ENCODE measurements at regions not wholly inside any gene's neighbourhood (a gene's known extent, or its start where the extent isn't known, plus 50 kb on each side); places are given as distances from the start of the nearest gene placed in this dataset.

DNA sequence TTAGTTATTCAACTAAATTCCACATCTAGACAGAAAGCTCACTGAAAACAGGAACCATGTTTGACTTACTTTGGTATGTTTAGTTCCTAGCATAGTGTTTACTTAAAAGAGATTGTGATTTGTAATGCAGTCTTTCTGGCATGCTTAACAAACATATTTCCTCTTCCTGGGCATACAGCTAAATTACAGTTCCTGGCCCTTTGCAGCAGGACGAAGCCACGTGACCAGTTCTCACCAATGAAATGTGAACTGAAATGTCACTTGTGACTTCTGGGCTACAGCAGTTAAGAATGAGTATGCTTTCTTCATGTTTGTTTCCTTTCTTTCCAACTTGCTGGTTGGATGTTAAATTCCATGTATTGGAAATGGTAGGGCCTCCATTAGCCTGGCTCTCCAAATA is 330.5 kb downstream of the FIGN start:
- Histone ChIP-seq H3K9me3 (replicated peaks; ENCODE audit: control insufficient read depth, insufficient read depth, low read depth, low read length) (no peaks in the 10 kb centered on the region), H3K36me3 (ENCODE audit: control insufficient read depth, insufficient read depth, low read length) (no peaks in the 10 kb centered on the region), H3K27ac (ENCODE audit: extremely low read depth, low read depth, low read length) (no peak overlapping the region), H3K4me1 (replicated peaks in 1 of 2; ENCODE audit: control insufficient read depth in 2 of 2, insufficient read depth in 2 of 2, low read length in 2 of 2) (no peaks in the 10 kb centered on the region), H3K9ac (ENCODE audit: insufficient read depth in 1 of 2, low read depth in 2 of 2, low read length in 2 of 2) (no peak overlapping the region), H3K4me3 (no peak overlapping the region), H3K27me3 (ENCODE audit: control insufficient read depth in 2 of 2, insufficient read depth in 2 of 2, low read length in 2 of 2) (no peaks in the 10 kb centered on the region), H2AFZ (ENCODE audit: low read depth, low read length) (no peak overlapping the region), H3K4me2 (ENCODE audit: insufficient read depth, low read length) (no peak overlapping the region), H3K79me2 (ENCODE audit: control insufficient read depth, insufficient read depth, low read length) (no peaks in the 10 kb centered on the region), H4K20me1 (replicated peaks; ENCODE audit: control insufficient read depth, insufficient read depth, low read length) (no peaks in the 10 kb centered on the region), H3K9me1 (ENCODE audit: control insufficient read depth, insufficient read depth, low read length) (no peaks in the 10 kb centered on the region)
- in situ Hi-C loops (cut with MboI): no loop called here
- DNase-seq (ENCODE audit: extremely low read depth in 1 of 4, low spot score in 3 of 4): no peak
- FAIRE-seq: no peak
- TF ChIP-seq, protein P1, sequence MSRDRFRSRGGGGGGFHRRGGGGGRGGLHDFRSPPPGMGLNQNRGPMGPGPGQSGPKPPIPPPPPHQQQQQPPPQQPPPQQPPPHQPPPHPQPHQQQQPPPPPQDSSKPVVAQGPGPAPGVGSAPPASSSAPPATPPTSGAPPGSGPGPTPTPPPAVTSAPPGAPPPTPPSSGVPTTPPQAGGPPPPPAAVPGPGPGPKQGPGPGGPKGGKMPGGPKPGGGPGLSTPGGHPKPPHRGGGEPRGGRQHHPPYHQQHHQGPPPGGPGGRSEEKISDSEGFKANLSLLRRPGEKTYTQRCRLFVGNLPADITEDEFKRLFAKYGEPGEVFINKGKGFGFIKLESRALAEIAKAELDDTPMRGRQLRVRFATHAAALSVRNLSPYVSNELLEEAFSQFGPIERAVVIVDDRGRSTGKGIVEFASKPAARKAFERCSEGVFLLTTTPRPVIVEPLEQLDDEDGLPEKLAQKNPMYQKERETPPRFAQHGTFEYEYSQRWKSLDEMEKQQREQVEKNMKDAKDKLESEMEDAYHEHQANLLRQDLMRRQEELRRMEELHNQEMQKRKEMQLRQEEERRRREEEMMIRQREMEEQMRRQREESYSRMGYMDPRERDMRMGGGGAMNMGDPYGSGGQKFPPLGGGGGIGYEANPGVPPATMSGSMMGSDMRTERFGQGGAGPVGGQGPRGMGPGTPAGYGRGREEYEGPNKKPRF (IDR thresholded peaks at IDR 0.05; ENCODE audit: low read depth, low read length): no peak
- TF ChIP-seq PHF8 (IDR thresholded peaks at IDR 0.05; ENCODE audit: borderline replicate concordance, low read length) (no peak), KLF1 (tag; IDR thresholded peaks at IDR 0.05) (no peak), RUNX1 (IDR thresholded peaks at IDR 0.05; ENCODE audit: low read depth) (no peak)
- TF ChIP-seq, protein P2, sequence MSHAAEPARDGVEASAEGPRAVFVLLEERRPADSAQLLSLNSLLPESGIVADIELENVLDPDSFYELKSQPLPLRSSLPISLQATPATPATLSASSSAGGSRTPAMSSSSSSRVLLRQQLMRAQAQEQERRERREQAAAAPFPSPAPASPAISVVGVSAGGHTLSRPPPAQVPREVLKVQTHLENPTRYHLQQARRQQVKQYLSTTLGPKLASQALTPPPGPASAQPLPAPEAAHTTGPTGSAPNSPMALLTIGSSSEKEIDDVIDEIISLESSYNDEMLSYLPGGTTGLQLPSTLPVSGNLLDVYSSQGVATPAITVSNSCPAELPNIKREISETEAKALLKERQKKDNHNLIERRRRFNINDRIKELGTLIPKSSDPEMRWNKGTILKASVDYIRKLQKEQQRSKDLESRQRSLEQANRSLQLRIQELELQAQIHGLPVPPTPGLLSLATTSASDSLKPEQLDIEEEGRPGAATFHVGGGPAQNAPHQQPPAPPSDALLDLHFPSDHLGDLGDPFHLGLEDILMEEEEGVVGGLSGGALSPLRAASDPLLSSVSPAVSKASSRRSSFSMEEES (CRISPR knock-in tag; IDR thresholded peaks at IDR 0.05): peak; percentile 24
- 0% methylated on average over 2 of the region's 2 CpGs for WGBS (ENCODE audit: insufficient coverage, low coverage, missing lambda C conversion rate)
- CTCF ChIA-PET (ENCODE audit: low intra/inter-chr PET ratio): no interaction called here
- intact Hi-C loops (cut with micrococcal nuclease): no loop called here
- POLR2A ChIA-PET: no interaction called here
- no TSS peak for BruUV-seq (replicated peaks)
- no peak for ATAC-seq
